NCI-H446 (cell line): ENCODE measurements at regions not wholly inside any gene's neighbourhood (a gene's known extent, or its start where the extent isn't known, plus 50 kb on each side); places are given as distances from the start of the nearest gene placed in this dataset.

Source experiments
- DNase-seq, 2 experiments: peaks; one replicate each; lab custom pipeline; 2025; lab: John Stamatoyannopoulos, UW

DNA sequence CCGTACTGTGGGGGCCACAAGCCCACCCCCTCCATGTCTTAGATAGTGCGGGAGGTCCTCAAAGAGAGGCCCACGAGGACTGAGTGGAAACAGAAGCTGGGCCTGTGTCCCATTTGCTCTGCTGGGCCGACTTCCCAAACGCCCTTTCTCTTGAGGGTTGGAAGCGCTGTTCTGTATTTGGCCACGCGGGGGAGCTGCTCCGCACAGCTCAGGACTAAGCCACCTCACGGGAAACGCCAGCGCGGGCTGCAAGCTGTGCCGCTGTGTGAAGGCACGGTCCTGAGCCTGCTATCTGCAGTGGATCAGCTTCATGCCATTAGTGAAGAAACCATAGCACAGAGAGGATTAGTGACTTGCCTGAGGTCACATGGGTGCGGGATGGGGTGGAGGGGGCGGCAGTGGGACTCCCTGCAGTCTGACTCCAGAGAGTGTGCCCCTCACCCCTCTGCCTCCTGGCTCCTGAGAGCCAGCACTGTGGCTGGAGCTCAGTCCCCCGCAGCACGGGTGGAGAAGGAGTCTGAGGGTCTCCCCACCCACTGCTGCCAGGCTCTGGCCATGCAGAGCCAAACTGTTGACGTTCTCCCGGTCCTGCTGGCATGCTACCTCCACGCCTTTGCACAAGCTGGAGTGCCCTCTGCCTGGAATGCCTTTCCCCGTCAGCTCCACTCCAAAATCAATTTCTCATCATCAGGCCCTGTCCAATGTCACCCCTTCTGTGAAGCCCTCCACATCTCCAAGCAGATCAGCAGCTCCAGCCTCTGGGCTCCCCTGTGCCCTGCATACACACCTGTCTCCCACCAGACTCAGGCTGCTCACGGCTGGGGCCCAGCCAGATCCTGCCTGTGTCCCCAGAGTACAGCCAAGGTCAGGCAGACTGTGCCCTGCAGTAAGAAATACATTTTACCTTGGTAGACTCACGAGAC is 51.5 kb upstream of the LRRC32 start:
- peak; percentile 80 to 92 for DNase-seq

DNA sequence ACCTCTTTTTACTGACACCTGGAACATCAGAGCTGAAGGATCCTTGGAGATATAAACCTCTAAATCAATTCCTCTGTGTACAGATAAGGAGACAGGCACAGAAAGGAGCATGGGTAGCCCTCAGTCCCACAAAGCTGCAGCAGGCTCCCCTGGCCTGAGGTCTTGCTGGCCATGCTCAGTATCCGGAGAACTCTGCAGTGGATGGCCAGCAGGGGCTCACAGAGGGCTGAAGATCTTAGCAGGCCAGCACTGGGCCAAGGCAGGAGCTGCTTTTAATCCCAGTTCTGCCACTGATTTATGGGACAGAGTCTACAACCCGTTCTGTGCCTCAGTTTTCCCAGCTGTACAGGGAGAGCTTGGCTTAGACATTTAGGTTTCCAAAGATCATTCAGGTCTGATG is 52.6 kb upstream of the LRRC32 start:
- DNase-seq = no peak

GRCh38 chr11:76723548-76723947 is 53.0 kb upstream of the LRRC32 start:
- DNase-seq = no peak

GRCh38 chr11:76724171-76724768 is 53.7 kb upstream of the LRRC32 start:
- DNase-seq = no peak

GRCh38 chr11:76728227-76728626 is 54.9 kb upstream of the TSKU start:
- no peak for DNase-seq

DNA sequence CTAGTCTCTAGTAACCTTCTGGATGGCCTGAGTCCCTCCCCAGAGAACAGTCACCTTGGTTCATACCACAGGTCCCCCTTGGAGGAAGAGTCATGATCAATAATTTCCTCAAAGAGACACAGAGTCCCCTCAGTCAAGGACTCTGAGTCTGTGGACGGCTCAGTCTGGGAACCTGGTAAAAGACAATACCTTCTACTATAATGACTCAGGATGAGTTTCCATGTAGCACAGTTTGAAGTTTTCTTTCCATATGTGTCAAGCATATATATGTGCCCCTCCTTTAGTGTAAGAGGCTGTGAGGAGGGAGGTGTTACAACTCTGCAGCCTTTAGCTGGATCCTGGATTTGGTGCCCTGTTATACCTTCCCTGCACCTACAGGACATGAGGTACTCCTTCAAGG is 54.4 kb upstream of the TSKU start:
- no peak for DNase-seq

GRCh38 chr11:76729214-76729613 is 53.9 kb upstream of the TSKU start:
- no peak for DNase-seq

DNA sequence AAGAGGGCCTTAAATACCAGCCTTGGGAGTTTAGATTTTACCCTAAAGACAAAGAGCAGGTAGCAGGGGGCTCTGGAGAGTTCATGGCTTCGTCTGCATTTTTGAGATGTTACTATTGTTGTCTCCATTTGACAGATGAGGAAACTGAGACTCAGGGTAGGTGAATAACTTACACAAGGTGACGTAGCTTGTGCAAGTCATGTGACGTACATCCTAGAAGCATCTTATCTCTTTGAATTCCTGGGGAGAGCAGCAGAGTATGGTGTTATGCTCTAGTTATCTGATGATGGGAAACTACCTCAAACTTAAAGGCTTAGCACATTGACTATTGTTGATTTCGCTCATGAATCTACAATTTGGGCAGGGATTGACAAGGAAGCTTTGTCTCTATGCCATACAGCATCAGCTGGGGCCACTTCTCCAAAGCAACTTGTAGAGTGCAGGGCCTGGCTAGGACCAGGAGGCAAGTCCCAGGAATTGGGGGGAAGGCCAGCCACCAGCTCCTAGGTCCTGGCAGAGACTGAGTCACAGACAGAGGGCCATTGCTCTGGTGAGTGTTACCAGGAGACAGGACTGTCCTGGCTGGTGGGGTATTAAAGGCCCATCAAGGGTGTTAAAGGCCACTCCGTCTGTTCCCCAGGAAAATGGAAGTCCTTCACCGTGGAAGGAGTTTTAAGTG is 52.1 kb upstream of the TSKU start:
- DNase-seq = no peak

DNA sequence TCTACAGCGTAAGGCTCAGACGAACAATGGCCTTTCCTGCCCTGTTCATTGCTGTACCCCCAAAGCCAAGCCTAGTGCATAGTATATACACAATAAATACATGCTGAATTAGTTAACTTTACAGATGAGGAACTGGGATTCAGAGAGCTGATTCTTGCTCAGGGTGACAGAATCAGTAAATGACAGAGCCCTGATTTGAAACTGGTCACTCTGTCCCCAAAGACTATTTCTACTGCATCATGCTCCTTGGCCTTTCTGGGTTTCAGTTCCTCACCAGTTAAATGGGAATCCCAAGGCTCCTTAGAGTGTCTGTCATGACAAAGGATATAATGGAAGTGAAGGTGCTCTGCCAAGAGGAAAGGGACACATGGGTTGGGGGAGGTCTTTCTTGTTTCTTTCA is 50.5 kb upstream of the TSKU start:
- DNase-seq = no peak
